HCT116 (cell line): ENCODE measurements at regions not wholly inside any gene's neighbourhood (a gene's known extent, or its start where the extent isn't known, plus 50 kb on each side); places are given as distances from the start of the nearest gene placed in this dataset.

Experiments used
- ATAC-seq: fragments of 200-7000 bp; cut with Tn5 transposase; 2 replicates; pipeline ENCODE4 v1.9.1; 2020; ENCODE audit warnings: mild to moderate bottlenecking, moderate library complexity
- BruUV-seq: library from RNA; stranded (reverse); fragments of 400-500 nt; replicated peaks from 2 replicates; lab custom pipeline; 2021; lab: Mats Ljungman, UMichigan
- CTCF ChIA-PET: fragments of 300-600 bp; sonication (Branson Sonifier 250); formaldehyde crosslinking; loops from one replicate; lab custom pipeline; 2021; ENCODE audit warnings: antibody characterized with exemption; lab: Charles Lee
- POLR2A ChIA-PET: fragments of 300-600, 350-600 bp; sonication (Branson Sonifier 250); formaldehyde crosslinking; loops from one replicate; lab custom pipeline; 2021; ENCODE audit warnings: antibody characterized with exemption; lab: Charles Lee
- RAD21 ChIA-PET, 2 experiments: fragments of 300-600 bp; sonication (Branson Sonifier 250); formaldehyde crosslinking; loops; one replicate each; lab custom pipeline; 2023; ENCODE audit warnings: low total read pairs in 2 of 2; ENCODE audit not compliant: uncharacterized antibody in 2 of 2, unreplicated experiment in 2 of 2, low non-redundant PET in 1 of 2; lab: Charles Lee
- DNase-seq: peaks from one replicate; pipeline ENCODE4 v3.0.0-alpha.2; 2010; ENCODE audit warnings: low read depth, low spot score
- H2AFZ ChIP-seq: fragments of 200-600 bp; shearing (Covaris generic), sonication (generic); 2 replicates; pipeline ENCODE4 v1.6.1; 2017; ENCODE audit warnings: low read depth, mixed run types, mixed read lengths, antibody characterized with exemption, low read length; ENCODE audit not compliant: poor library complexity, severe bottlenecking
- H3K27ac ChIP-seq: 2 replicates; pipeline ENCODE4 v1.5.1; 2012; ENCODE audit warnings: low read depth, low read length
- H3K27me3 ChIP-seq: fragments of 200-600 bp; sonication (generic); 2 replicates; pipeline ENCODE4 v1.6.1; 2016; ENCODE audit warnings: mixed run types, low read length, mixed read lengths; ENCODE audit not compliant: insufficient read depth
- H3K36me3 ChIP-seq, 2 experiments: fragments of 200-500 bp in 1 of 2; fragments of 200-600 bp in 1 of 2; sonication (Bioruptor generic) in 1 of 2; sonication (generic) in 1 of 2; 2 replicates each; pipeline versions ENCODE4 v1.5.1 to v1.6.1; 2014 to 2016; ENCODE audit warnings: low read length in 2 of 2, inconsistent platforms in 1 of 2, mixed read lengths in 1 of 2, mixed run types in 1 of 2; ENCODE audit not compliant: insufficient read depth in 2 of 2, control insufficient read depth in 1 of 2
- H3K4me1 ChIP-seq, 2 experiments: fragments of 200-600 bp in 1 of 2; sonication (generic) in 1 of 2; 2 replicates each; pipeline versions ENCODE4 v1.5.1 to v1.6.1; 2012 to 2017; ENCODE audit warnings: low read length in 2 of 2, inconsistent platforms in 1 of 2, mild to moderate bottlenecking in 1 of 2, mixed read lengths in 1 of 2, mixed run types in 1 of 2, moderate library complexity in 1 of 2; ENCODE audit not compliant: insufficient read depth in 2 of 2, control insufficient read depth in 1 of 2
- H3K4me2 ChIP-seq: fragments of 200-600 bp; sonication (generic); 2 replicates; pipeline ENCODE4 v1.6.1; 2017; ENCODE audit warnings: mixed run types, low read length, mixed read lengths
- H3K4me3 ChIP-seq, 2 experiments: fragments of 200-600 bp in 1 of 2; sonication (generic) in 1 of 2; replicated peaks in 1 of 2; 2 replicates each; pipeline ENCODE4 v1.5.1; 2011 to 2016; ENCODE audit warnings: low read length in 2 of 2, control low read depth in 1 of 2, low read depth in 1 of 2, mild to moderate bottlenecking in 1 of 2, mixed read lengths in 1 of 2, mixed run types in 1 of 2
- H3K79me2 ChIP-seq: fragments of 200-600 bp; sonication (generic); 2 replicates; pipeline ENCODE4 v1.6.1; 2017; ENCODE audit warnings: mild to moderate bottlenecking, mixed run types, low read length, moderate library complexity, mixed read lengths; ENCODE audit not compliant: insufficient read depth
- H3K9ac ChIP-seq: fragments of 200-600 bp; sonication (generic); 2 replicates; pipeline ENCODE4 v1.6.1; 2016; ENCODE audit warnings: low read length, mixed read lengths
- H3K9me2 ChIP-seq: fragments of 200-600 bp; sonication (generic), shearing (Covaris generic); 2 replicates; pipeline ENCODE4 v1.6.1; 2017; ENCODE audit warnings: mixed run types, mild to moderate bottlenecking, moderate library complexity; ENCODE audit not compliant: insufficient read depth
- H3K9me3 ChIP-seq, 2 experiments: fragments of 200-500 bp in 1 of 2; fragments of 200-600 bp in 1 of 2; sonication (Bioruptor generic) in 1 of 2; sonication (generic) in 1 of 2; 2 replicates each; pipeline ENCODE4 v1.6.1; 2014 to 2017; ENCODE audit warnings: low read length in 2 of 2, mixed read lengths in 2 of 2, inconsistent platforms in 1 of 2, low read depth in 1 of 2, mild to moderate bottlenecking in 1 of 2, mixed run types in 1 of 2, moderate library complexity in 1 of 2; ENCODE audit not compliant: control insufficient read depth in 1 of 2, insufficient read depth in 1 of 2
- H4K20me1 ChIP-seq: fragments of 200-600 bp; sonication (generic), shearing (Covaris generic); 2 replicates; pipeline ENCODE4 v1.6.1; 2017; ENCODE audit warnings: mixed run types, mild to moderate bottlenecking, moderate library complexity; ENCODE audit not compliant: insufficient read depth
- EGR1 ChIP-seq: IDR thresholded peaks from 2 replicates; pipeline ENCODE4 v1.6.1; 2012; ENCODE audit warnings: low read depth
- EZH2 ChIP-seq: fragments of 200-600 bp; sonication (generic); IDR thresholded peaks from 2 replicates; pipeline ENCODE4 v1.6.1; 2017; ENCODE audit warnings: antibody characterized with exemption, mixed run types
- EZH2phosphoT487 ChIP-seq: fragments of 200-600 bp; IDR thresholded peaks from 2 replicates; pipeline ENCODE4 v1.6.1; 2018; ENCODE audit warnings: antibody characterized with exemption, borderline replicate concordance
- JUND ChIP-seq: IDR thresholded peaks from 2 replicates; pipeline ENCODE4 v1.6.1; 2012
- TCF7L2 ChIP-seq: IDR thresholded peaks from 2 replicates; pipeline ENCODE4 v1.7.0; 2011; ENCODE audit warnings: borderline replicate concordance, inconsistent platforms; ENCODE audit not compliant: insufficient read depth, insufficient read length; ENCODE audit errors: extremely low read depth
- YY1 ChIP-seq: IDR thresholded peaks from 2 replicates; pipeline ENCODE4 v1.6.1; 2011; ENCODE audit warnings: low read length, low read depth, moderate library complexity, mild to moderate bottlenecking; ENCODE audit not compliant: insufficient replicate concordance; ENCODE audit errors: extremely low read depth
- ZNF274 ChIP-seq: fragments of 200-500 bp; sonication (Bioruptor generic); IDR thresholded peaks from 2 replicates; pipeline ENCODE4 v1.6.1; 2014; ENCODE audit warnings: mild to moderate bottlenecking, low read depth, low read length, inconsistent platforms
- intact Hi-C: fragments of 100-400 bp; cut with micrococcal nuclease; formaldehyde crosslinking; loops from 2 replicates; pipeline ENCODE4 v1.10.0; 2022
- TF ChIP-seq, protein P1 (sequence below): IDR thresholded peaks from 2 replicates; pipeline ENCODE4 v1.6.1; 2011; ENCODE audit warnings: mild to moderate bottlenecking, low read length, moderate library complexity; ENCODE audit not compliant: insufficient replicate concordance; ENCODE audit errors: extremely low read depth
- TF ChIP-seq, protein P2 (sequence below): IDR thresholded peaks from 2 replicates; pipeline ENCODE4 v1.6.1; 2012; ENCODE audit warnings: low read depth
- TF ChIP-seq, protein P3 (sequence below): IDR thresholded peaks from 2 replicates; pipeline ENCODE4 v1.6.1; 2012

DNA sequence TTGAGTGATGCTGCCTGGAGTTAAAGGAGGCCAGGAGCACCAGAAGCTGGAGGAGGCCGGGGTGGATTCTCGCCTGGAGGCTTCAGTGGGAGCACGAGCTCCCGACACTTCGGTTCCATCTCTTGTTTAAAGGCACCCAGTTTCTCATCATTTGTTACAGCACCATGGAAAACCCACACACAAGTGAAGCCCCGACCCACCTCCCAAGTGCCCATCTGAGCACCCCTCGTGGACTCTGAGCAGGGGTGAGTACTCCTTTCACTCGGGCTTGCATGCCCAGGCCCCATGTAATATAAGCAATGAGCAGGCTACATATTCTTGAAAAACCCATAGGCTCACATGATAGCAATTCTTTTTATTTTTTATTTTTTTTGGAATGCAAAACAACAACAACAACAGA, 196.9 kb upstream of the MAF start:
- intact Hi-C loops = no loop called here
- H3K4me2 ChIP-seq = no peak overlapping the region
- CTCF ChIA-PET = no interaction called here
- H2AFZ ChIP-seq = no peak overlapping the region
- RAD21 ChIA-PET = no interaction called here
- DNase-seq = no peak
- H3K27ac ChIP-seq = no peak overlapping the region
- peaks cover 50 to 67% of the 10 kb centered on the region in 2 experiments; a peak in 2 of 4 replicates for H3K9me3 ChIP-seq
- no peaks in the 10 kb centered on the region; a peak in 1 of 4 replicates for H3K36me3 ChIP-seq
- no peaks in the 10 kb centered on the region for H4K20me1 ChIP-seq
- no peak for TF ChIP-seq TCF7L2
- TF ChIP-seq, protein P1, sequence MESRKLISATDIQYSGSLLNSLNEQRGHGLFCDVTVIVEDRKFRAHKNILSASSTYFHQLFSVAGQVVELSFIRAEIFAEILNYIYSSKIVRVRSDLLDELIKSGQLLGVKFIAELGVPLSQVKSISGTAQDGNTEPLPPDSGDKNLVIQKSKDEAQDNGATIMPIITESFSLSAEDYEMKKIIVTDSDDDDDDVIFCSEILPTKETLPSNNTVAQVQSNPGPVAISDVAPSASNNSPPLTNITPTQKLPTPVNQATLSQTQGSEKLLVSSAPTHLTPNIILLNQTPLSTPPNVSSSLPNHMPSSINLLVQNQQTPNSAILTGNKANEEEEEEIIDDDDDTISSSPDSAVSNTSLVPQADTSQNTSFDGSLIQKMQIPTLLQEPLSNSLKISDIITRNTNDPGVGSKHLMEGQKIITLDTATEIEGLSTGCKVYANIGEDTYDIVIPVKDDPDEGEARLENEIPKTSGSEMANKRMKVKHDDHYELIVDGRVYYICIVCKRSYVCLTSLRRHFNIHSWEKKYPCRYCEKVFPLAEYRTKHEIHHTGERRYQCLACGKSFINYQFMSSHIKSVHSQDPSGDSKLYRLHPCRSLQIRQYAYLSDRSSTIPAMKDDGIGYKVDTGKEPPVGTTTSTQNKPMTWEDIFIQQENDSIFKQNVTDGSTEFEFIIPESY = no peak
- no peak for TF ChIP-seq EZH2phosphoT487
- TF ChIP-seq, protein P2, sequence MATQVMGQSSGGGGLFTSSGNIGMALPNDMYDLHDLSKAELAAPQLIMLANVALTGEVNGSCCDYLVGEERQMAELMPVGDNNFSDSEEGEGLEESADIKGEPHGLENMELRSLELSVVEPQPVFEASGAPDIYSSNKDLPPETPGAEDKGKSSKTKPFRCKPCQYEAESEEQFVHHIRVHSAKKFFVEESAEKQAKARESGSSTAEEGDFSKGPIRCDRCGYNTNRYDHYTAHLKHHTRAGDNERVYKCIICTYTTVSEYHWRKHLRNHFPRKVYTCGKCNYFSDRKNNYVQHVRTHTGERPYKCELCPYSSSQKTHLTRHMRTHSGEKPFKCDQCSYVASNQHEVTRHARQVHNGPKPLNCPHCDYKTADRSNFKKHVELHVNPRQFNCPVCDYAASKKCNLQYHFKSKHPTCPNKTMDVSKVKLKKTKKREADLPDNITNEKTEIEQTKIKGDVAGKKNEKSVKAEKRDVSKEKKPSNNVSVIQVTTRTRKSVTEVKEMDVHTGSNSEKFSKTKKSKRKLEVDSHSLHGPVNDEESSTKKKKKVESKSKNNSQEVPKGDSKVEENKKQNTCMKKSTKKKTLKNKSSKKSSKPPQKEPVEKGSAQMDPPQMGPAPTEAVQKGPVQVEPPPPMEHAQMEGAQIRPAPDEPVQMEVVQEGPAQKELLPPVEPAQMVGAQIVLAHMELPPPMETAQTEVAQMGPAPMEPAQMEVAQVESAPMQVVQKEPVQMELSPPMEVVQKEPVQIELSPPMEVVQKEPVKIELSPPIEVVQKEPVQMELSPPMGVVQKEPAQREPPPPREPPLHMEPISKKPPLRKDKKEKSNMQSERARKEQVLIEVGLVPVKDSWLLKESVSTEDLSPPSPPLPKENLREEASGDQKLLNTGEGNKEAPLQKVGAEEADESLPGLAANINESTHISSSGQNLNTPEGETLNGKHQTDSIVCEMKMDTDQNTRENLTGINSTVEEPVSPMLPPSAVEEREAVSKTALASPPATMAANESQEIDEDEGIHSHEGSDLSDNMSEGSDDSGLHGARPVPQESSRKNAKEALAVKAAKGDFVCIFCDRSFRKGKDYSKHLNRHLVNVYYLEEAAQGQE = no peak
- no peak for TF ChIP-seq EGR1
- no peak for TF ChIP-seq JUND
- no peak for TF ChIP-seq YY1
- TF ChIP-seq, protein P3, sequence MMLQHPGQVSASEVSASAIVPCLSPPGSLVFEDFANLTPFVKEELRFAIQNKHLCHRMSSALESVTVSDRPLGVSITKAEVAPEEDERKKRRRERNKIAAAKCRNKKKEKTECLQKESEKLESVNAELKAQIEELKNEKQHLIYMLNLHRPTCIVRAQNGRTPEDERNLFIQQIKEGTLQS = no peak
- no peak for TF ChIP-seq EZH2
- no peak for TF ChIP-seq ZNF274
- no peak overlapping the region for H3K9ac ChIP-seq
- H3K4me3 ChIP-seq = no peak overlapping the region
- ATAC-seq = no peak
- POLR2A ChIA-PET = no interaction called here
- H3K4me1 ChIP-seq = no peaks in the 10 kb centered on the region
- no peaks in the 10 kb centered on the region for H3K79me2 ChIP-seq
- H3K9me2 ChIP-seq = no peaks in the 10 kb centered on the region
- no peaks in the 10 kb centered on the region for H3K27me3 ChIP-seq
- no TSS peak for BruUV-seq
